ENCODE measurements at regions not wholly inside any gene's neighbourhood (a gene's known extent, or its start where the extent isn't known, plus 50 kb on each side); places are given as distances from the start of the nearest gene placed in this dataset.

DNA sequence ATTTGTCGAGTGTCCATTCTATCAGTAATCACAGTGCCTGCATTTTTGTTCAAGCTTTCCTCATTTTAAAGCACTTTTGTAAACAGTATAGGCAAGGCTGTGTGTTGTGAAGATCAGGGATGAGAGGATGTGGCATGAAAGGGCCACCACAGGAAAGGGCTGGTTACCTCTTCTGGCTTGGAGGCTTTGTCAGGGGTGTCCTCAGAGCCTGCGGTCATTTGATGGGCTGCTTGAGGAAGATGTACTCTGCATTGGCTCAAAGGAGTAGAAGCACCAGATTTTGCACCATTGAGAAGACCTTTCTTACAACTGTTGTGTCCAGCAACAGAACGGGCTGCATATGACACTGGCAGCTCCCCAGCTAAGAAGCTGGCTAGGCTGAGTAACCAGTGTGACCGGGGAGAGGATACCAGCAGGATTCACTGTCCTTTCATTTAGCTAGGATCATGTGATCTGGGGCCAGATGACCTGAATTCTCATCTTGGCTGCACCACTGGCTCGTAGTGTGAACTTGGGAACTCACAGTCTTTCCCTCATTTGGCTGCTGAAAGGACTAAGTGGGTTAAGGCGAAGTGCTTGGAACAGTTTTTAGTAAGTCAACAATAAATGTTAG lies 380.2 kb downstream of the FGF9 start:
- TF ChIP-seq, protein P1, sequence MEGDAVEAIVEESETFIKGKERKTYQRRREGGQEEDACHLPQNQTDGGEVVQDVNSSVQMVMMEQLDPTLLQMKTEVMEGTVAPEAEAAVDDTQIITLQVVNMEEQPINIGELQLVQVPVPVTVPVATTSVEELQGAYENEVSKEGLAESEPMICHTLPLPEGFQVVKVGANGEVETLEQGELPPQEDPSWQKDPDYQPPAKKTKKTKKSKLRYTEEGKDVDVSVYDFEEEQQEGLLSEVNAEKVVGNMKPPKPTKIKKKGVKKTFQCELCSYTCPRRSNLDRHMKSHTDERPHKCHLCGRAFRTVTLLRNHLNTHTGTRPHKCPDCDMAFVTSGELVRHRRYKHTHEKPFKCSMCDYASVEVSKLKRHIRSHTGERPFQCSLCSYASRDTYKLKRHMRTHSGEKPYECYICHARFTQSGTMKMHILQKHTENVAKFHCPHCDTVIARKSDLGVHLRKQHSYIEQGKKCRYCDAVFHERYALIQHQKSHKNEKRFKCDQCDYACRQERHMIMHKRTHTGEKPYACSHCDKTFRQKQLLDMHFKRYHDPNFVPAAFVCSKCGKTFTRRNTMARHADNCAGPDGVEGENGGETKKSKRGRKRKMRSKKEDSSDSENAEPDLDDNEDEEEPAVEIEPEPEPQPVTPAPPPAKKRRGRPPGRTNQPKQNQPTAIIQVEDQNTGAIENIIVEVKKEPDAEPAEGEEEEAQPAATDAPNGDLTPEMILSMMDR (conservative IDR thresholded peaks at IDR 0.05) = no peak
- H3K9me3 Mint-ChIP-seq = no peaks in the 10 kb centered on the region; a peak in 1 of 5 replicates

More for the DNA sequence above, 380.2 kb downstream of the FGF9 start:
- Histone ChIP-seq H3K4me1 (ENCODE audit: insufficient read depth, low read length) (peaks cover 5% of the 10 kb centered on the region), H2BK120ac (ENCODE audit: low read depth, low read length, poor library complexity, severe bottlenecking) (no peak overlapping the region), H4K8ac (replicated peaks; ENCODE audit: insufficient read length, low read depth, low read length) (no peak overlapping the region), H2AK5ac (ENCODE audit: insufficient read length, low read length) (no peak overlapping the region), H3K18ac (ENCODE audit: insufficient read length, low read depth, low read length) (no peak overlapping the region), H2BK15ac (ENCODE audit: low read depth, low read length) (no peak overlapping the region), H3K23ac (ENCODE audit: insufficient read length, low read depth, low read length) (no peak overlapping the region), H3K14ac (ENCODE audit: insufficient read depth, low read length) (no peak overlapping the region), H4K5ac (ENCODE audit: insufficient read length, low read depth, low read length) (no peak overlapping the region), H3K79me1 (ENCODE audit: insufficient read depth, low read depth, low read length, poor library complexity, severe bottlenecking) (no peaks in the 10 kb centered on the region), H3K23me2 (ENCODE audit: insufficient read length, low read depth, low read length, poor library complexity, severe bottlenecking) (no peaks in the 10 kb centered on the region), H3K9ac (ENCODE audit: extremely low read depth, insufficient read length, low read length) (no peak overlapping the region), H3K79me2 (ENCODE audit: insufficient read depth, low read length) (no peaks in the 10 kb centered on the region; the same call in 1 of the 2 replicates), H2BK12ac (ENCODE audit: insufficient read length, low read depth, low read length) (no peak overlapping the region), H2BK20ac (ENCODE audit: low read depth, low read length, poor library complexity, severe bottlenecking) (no peak overlapping the region), H3K9me3 (ENCODE audit: control insufficient read depth, low read depth, low read length) (no peaks in the 10 kb centered on the region), H4K20me1 (ENCODE audit: control insufficient read depth, insufficient read depth, insufficient read length) (no peaks in the 10 kb centered on the region), H3K4ac (ENCODE audit: low read depth, low read length) (no peak overlapping the region), H2BK5ac (ENCODE audit: insufficient read length, low read length) (no peak overlapping the region), H4K91ac (ENCODE audit: insufficient read length, low read depth, low read length) (no peak overlapping the region), H2AFZ (ENCODE audit: low read length) (no peak overlapping the region), H3T11ph (ENCODE audit: low read length) (no peak overlapping the region), H3K4me2 (ENCODE audit: insufficient read depth, insufficient read length, low read length) (no peak overlapping the region), H3K56ac (ENCODE audit: insufficient read length, low read depth, low read length) (no peak overlapping the region), H3K27me3 (ENCODE audit: insufficient read depth, low read length) (no peaks in the 10 kb centered on the region), H3K27ac (ENCODE audit: insufficient read length, low read depth, low read length) (no peak overlapping the region)
- DNase-seq = no peak
- H3K4me1 Mint-ChIP-seq = peaks cover 0 to 4% of the 10 kb centered on the region in 2 experiments; a peak in 2 of 4 replicates
- H3K27ac Mint-ChIP-seq = no peak overlapping the region
- no peaks in the 10 kb centered on the region for H3K36me3 Mint-ChIP-seq (ENCODE audit: insufficient read depth in 1 of 3, low read depth in 3 of 3)
- H3K27me3 Mint-ChIP-seq (ENCODE audit: low read depth) = peaks cover 16% of the 10 kb centered on the region
- no peak overlapping the region for H3K4me3 Mint-ChIP-seq
- 100% methylated on average over 1 of the region's 6 CpGs for WGBS (ENCODE audit: extremely low coverage, insufficient read length, low lambda C conversion rate)
